H1 (cell line): ENCODE measurements at regions not wholly inside any gene's neighbourhood (a gene's known extent, or its start where the extent isn't known, plus 50 kb on each side); places are given as distances from the start of the nearest gene placed in this dataset.

Experiments
- SP1 ChIP-seq: IDR thresholded peaks from 2 replicates; pipeline ENCODE4 v1.6.1; 2011; ENCODE audit warnings: low read depth, low read length
- TF ChIP-seq, protein P1 (sequence below): fragments of 300-600 bp; sonication (generic); IDR thresholded peaks from 2 replicates; pipeline ENCODE4 v1.7.1; 2012; ENCODE audit warnings: low read length, moderate library complexity, mild to moderate bottlenecking, inconsistent platforms; ENCODE audit not compliant: insufficient replicate concordance
- TF ChIP-seq, protein P2 (sequence below), 3 experiments: IDR thresholded peaks; 1 replicate in 2 of 3; 2 replicates in 1 of 3; pipeline versions ENCODE4 v1.5.1 to v1.6.1; 2011; ENCODE audit warnings: low read length in 3 of 3, mild to moderate bottlenecking in 3 of 3, inconsistent platforms in 2 of 3, low read depth in 1 of 3, moderate library complexity in 1 of 3; ENCODE audit not compliant: insufficient read depth in 1 of 3; ENCODE audit errors: control extremely low read depth in 1 of 3

DNA sequence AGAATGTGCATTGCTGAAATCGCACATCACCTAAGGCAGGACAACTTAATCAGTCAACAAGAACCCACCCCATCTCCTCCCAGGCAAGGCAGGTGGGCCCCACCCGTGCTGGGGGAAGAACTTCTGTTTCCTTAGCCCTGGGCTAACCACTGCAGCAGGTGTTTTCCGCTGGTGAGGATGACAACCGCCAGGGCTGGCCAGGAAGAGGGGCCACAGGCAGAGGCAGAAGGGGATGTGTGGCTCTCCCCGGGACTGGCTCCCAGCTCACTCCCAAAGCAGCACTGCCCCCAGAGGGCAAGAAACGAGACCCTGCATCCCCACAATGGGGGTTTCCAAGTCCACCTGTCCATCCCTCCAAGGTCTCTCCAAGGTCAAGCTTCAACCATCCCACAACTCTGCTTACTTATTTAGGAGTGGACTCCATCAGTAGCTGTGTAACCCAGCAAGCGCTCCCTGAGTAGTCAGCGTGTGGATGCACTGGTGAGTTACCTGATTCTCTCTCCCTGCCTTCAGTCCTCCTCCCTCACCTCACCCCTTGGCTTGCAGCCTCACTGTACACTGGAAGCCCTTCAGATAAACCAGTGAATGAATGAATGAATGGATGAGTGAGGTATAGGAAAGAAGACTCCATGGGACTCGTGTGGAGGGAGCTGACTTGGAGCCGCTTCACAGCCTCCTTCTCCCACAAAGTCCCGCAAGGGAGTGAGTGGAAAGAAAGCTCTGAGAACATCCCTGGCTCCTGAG, 168.2 kb upstream of the CST7 start (continued):
- TF ChIP-seq, protein P1, sequence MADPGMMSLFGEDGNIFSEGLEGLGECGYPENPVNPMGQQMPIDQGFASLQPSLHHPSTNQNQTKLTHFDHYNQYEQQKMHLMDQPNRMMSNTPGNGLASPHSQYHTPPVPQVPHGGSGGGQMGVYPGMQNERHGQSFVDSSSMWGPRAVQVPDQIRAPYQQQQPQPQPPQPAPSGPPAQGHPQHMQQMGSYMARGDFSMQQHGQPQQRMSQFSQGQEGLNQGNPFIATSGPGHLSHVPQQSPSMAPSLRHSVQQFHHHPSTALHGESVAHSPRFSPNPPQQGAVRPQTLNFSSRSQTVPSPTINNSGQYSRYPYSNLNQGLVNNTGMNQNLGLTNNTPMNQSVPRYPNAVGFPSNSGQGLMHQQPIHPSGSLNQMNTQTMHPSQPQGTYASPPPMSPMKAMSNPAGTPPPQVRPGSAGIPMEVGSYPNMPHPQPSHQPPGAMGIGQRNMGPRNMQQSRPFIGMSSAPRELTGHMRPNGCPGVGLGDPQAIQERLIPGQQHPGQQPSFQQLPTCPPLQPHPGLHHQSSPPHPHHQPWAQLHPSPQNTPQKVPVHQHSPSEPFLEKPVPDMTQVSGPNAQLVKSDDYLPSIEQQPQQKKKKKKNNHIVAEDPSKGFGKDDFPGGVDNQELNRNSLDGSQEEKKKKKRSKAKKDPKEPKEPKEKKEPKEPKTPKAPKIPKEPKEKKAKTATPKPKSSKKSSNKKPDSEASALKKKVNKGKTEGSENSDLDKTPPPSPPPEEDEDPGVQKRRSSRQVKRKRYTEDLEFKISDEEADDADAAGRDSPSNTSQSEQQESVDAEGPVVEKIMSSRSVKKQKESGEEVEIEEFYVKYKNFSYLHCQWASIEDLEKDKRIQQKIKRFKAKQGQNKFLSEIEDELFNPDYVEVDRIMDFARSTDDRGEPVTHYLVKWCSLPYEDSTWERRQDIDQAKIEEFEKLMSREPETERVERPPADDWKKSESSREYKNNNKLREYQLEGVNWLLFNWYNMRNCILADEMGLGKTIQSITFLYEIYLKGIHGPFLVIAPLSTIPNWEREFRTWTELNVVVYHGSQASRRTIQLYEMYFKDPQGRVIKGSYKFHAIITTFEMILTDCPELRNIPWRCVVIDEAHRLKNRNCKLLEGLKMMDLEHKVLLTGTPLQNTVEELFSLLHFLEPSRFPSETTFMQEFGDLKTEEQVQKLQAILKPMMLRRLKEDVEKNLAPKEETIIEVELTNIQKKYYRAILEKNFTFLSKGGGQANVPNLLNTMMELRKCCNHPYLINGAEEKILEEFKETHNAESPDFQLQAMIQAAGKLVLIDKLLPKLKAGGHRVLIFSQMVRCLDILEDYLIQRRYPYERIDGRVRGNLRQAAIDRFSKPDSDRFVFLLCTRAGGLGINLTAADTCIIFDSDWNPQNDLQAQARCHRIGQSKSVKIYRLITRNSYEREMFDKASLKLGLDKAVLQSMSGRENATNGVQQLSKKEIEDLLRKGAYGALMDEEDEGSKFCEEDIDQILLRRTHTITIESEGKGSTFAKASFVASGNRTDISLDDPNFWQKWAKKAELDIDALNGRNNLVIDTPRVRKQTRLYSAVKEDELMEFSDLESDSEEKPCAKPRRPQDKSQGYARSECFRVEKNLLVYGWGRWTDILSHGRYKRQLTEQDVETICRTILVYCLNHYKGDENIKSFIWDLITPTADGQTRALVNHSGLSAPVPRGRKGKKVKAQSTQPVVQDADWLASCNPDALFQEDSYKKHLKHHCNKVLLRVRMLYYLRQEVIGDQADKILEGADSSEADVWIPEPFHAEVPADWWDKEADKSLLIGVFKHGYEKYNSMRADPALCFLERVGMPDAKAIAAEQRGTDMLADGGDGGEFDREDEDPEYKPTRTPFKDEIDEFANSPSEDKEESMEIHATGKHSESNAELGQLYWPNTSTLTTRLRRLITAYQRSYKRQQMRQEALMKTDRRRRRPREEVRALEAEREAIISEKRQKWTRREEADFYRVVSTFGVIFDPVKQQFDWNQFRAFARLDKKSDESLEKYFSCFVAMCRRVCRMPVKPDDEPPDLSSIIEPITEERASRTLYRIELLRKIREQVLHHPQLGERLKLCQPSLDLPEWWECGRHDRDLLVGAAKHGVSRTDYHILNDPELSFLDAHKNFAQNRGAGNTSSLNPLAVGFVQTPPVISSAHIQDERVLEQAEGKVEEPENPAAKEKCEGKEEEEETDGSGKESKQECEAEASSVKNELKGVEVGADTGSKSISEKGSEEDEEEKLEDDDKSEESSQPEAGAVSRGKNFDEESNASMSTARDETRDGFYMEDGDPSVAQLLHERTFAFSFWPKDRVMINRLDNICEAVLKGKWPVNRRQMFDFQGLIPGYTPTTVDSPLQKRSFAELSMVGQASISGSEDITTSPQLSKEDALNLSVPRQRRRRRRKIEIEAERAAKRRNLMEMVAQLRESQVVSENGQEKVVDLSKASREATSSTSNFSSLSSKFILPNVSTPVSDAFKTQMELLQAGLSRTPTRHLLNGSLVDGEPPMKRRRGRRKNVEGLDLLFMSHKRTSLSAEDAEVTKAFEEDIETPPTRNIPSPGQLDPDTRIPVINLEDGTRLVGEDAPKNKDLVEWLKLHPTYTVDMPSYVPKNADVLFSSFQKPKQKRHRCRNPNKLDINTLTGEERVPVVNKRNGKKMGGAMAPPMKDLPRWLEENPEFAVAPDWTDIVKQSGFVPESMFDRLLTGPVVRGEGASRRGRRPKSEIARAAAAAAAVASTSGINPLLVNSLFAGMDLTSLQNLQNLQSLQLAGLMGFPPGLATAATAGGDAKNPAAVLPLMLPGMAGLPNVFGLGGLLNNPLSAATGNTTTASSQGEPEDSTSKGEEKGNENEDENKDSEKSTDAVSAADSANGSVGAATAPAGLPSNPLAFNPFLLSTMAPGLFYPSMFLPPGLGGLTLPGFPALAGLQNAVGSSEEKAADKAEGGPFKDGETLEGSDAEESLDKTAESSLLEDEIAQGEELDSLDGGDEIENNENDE, result no peak
- TF ChIP-seq, protein P2, sequence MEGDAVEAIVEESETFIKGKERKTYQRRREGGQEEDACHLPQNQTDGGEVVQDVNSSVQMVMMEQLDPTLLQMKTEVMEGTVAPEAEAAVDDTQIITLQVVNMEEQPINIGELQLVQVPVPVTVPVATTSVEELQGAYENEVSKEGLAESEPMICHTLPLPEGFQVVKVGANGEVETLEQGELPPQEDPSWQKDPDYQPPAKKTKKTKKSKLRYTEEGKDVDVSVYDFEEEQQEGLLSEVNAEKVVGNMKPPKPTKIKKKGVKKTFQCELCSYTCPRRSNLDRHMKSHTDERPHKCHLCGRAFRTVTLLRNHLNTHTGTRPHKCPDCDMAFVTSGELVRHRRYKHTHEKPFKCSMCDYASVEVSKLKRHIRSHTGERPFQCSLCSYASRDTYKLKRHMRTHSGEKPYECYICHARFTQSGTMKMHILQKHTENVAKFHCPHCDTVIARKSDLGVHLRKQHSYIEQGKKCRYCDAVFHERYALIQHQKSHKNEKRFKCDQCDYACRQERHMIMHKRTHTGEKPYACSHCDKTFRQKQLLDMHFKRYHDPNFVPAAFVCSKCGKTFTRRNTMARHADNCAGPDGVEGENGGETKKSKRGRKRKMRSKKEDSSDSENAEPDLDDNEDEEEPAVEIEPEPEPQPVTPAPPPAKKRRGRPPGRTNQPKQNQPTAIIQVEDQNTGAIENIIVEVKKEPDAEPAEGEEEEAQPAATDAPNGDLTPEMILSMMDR (IDR thresholded peaks at IDR 0.05; ENCODE audit: control extremely low read depth in 1 of 3, insufficient read depth in 1 of 3, low read depth in 1 of 3, low read length in 3 of 3), result peak in 2 of 3 experiments; percentile 16 to 28; a peak in 2 of 4 replicates
- no peak for TF ChIP-seq SP1
